HG03196 (cell line): ENCODE measurements at regions not wholly inside any gene's neighbourhood (a gene's known extent, or its start where the extent isn't known, plus 50 kb on each side); places are given as distances from the start of the nearest gene placed in this dataset.
A peak's percentile ranks its signal among the peaks of the same experiment; 100 is the strongest.

ENCODE experiments used
- ATAC-seq: cut with Tn5 transposase; IDR thresholded peaks from one replicate; pipeline ENCODE4 v1.9.1; 2021; ENCODE audit not compliant: unreplicated experiment

DNA sequence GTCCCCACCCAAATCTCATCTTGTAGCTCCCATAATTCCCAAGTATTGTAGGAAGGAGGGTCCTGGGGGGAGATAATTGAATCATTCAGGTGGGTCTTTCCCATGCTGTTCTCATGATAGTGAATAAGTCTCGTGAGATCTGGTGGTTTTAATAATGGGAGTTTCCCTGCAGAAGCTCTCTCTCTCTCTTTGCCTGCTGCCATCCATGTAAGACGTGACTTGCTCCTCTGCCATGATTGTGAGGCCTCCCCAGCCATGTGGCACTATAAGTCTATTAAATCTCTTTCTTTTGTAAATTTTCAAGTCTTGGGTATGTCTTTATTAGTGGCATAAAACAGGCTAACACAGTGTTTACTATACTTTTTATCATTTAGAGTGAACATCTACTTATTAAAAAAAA, 338.8 kb downstream of the ANKRD7 start:
- no peak for ATAC-seq

DNA sequence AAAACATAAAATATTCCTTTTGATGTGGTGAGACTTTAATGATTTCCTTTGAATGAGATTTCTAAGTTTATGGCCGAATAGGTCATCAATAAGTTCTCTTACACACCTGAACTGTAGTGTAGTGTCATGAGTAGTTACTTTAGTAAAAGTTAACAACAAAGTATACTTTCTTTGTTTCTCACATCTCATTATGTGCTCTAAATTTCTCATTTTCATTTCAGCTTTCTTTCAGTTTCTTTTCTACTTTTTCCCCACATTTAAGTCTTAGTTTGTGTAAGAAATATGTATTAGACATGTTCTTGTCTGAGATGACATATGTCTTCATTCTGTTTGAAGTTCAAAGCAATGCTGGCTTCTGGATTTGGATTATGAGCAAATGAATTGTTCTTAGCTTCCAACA, 348.1 kb downstream of the ANKRD7 start:
- ATAC-seq: no peak

DNA sequence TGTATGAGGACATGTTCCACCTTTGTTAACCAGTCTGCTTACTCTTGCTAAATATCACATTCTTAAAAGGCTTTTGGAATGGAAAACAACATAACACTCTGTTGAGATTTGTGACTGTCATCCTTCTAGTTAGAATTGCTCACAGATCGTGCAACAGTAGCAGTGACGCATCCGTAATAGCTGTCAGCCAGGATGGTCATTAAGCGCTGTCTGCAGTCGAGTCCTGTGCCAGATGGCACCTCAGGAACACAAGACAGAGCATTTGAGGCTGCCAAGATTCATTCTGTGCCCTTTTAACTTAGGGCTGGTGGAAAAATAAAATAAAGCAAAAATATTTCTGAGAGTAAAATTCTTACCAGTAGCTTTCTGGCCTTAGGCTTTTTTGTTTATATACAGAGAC, 348.6 kb downstream of the ANKRD7 start:
- ATAC-seq: no peak

DNA sequence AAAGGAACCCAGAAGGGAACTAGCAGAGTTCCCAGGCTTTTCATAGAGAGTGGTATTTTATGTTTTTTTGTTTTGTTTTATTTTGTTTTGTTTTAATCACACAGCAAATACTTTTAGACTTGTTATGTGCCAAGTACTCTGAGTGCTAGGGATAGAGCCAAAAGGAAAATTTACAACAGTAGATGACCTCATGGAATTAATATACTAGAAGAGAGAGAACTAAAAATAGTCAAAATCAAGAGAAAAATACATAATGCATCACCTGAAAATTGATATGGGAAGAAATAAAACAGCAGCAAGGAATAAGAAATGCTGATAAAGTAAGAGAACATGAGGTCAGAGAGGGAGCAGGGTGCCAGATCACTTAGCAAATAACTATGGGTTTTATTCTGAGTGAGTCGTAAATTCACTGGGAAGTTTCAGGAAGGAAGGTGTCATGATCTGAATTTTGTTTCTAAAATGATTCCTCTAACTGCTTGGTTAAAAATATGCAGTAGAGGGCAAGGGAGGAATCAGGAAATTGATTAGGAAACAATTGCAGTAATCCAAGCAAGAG, 351.0 kb downstream of the ANKRD7 start:
- no peak for ATAC-seq

DNA sequence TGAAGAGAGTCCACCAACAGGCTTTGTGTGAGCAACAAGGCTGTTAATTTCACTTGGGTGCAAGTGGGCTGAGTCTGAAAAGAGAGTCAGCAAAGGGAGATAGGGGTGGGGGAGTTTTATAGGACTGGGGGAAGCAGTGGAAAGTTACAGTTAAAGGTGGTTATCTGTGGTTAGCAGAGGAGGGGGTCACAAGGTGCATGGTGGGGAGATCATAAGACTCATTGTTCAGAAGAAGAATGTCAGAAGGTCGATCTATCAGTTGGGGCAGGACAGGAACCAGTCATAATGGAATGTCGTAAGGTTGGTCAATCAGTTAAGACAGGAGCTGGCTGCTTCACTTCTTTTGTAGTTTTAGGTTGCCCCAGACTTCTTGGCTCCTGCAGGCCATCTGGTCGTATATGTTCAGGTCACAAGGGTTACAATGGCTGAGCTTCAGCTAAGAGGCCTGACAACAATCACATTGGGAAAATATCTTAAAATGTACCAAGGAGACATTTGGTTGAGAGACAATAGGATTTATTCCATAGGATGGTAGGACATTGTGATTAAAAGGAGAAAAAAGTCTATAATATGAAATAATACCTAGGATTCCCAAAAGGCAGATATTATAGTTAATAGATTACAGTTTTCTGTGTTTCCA, 356.4 kb downstream of the ANKRD7 start:
- ATAC-seq: no peak

DNA sequence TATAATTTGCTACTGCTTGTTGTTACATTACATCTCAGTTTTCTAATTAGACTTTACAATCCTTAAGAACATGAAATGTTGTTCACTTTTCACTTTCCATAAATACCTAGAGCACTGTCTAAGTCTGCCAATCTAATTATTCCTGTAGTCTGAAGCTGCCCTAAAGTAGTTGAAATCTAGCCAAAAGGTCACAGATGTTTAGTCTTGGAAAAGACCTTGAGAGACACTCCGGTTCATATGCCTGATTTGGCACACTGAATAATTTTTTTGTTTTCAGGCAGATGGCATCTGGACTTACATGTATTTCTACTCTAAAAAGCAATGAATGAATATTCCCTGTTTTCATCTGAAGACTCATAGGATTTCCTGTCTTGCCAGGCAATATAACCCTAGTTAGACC, 359.1 kb downstream of the ANKRD7 start:
- ATAC-seq: no peak

DNA sequence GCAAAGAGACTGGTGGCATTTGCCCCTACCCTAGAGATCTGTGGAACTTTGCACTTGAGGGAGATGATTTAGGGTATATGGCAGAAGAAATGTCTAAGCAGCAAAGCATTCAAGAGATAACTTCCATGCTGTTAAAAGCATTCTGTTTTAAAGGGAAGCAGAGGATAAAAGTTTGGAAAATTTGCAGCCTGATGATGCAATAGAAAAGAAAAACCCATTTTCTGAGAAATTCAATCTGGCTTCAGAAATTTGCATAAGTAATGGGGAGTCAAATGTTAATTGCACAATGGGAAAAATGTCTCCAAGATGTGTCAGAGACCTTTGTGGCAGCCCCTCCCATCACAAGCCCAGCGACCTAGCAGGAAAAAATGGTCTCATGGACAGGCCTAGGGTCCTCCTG, 361.7 kb downstream of the ANKRD7 start:
- ATAC-seq: no peak

DNA sequence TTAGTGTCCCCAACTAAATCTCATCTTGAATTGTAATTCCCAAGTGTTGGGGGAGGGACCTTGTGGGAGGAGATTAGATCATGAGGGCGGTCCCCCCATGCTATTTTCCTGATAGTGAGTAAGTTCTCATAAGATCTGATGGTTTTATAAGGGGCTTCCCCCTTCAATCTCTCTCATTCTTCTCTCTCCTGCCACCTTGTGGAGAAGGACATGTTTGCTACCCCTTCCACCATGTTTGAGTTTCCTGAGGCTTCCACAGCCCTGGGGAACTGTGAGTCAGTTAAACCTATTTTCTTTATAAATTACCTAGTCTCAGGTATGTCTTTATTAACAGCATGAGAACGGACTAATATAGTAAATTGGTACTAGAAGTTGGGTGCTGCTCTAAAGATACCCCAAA, 365.6 kb downstream of the ANKRD7 start:
- no peak for ATAC-seq

DNA sequence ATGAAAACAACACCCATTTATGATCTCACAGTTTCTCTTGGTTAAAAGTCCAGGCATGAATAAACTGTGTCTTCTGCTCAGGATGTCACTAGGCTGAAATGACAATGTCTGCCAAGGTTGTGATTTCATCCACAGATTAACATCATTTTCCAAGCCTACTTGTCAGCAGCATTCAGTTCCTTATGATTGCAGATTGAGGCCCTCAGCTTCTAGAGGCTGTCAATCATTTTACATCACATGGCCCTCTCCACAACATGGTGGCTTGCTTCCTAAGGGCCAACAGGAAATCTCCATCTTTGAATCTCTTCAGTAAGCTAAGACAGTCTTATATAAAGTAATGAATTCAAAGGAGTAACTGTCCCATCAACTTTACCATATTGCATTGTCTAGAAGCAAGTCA, 377.6 kb downstream of the ANKRD7 start:
- ATAC-seq: no peak

DNA sequence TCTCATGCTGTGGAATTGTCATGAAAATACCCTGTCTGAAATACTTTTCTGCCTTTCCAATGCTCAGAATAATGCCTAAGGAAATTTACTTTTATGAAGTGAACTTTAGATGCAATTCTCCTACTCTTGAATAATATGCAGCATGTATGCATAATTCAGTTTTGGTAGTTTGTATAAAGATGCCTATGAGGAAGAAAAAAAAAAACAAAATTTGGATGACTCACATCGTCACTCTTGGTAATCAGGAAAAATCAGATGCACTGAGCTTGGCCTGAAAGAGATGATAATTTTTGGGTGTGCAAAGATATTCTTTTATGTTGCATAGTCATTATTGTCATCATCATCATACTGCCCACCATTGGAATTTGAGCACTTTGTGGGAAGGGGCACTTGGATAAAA, 382.1 kb downstream of the ANKRD7 start:
- ATAC-seq: no peak

DNA sequence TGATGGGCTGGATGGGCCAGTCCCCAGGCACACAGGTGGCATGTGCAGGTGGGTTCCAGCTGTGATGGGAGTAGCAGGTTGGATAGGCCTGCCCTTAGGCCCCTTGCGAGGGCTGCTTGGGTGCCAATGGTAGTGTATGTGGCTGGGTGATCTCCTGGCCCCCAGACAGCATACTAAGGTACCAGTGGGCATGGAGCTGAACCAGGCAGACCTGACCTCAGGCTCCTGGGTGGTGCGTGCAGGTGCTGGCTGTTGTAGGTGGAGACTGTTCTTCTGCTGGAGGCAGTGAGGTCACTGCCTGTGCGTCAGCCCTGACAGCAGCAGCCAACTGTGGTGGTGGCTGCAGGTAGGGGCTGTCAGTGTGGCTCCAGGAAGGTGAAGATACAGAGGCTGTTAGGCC, 384.7 kb downstream of the ANKRD7 start:
- no peak for ATAC-seq

DNA sequence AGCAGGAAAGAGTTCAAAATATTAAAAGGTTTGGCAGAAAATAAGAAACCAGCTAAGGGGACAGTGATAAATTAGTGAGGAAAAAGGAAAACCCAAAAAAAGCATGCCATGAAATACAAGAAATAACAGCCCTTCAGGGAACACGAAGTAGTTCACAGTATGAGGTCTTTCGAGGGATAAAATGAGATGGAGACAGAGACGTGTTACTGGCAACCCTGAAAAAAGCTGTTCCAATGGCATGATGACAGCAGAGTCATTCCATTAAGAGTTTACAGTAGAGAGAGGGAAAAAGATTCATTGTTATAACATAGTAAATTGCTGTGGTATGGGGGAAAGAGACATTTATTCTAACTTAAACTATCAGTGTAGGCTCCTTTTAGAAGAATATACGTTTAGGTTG, 391.2 kb downstream of the ANKRD7 start:
- no peak for ATAC-seq

DNA sequence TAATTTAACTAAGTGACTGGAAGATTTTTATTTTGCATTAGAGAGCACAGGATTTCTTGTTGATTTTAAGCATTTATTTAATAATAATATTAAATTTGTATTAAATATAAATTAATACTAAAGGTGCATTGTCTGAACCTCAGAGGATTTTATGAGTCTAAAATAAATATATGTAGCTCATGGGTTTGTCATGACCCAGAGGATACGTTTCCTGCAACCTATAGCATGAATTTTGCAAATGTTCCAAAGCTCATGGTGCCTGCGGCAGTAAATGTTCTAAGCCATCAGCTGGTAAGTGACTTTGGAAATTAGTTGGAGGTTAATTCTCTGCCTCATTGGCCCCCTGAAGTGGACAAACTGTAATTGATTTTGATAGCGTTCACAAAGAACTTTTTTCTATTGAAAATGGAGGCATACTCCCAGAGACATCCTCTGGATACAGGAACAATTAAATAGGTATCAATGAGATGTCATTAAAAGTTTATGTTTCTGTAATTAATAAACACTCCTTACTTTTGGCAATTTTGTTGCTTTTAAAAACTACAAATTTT, 397.4 kb downstream of the ANKRD7 start:
- ATAC-seq: no peak

DNA sequence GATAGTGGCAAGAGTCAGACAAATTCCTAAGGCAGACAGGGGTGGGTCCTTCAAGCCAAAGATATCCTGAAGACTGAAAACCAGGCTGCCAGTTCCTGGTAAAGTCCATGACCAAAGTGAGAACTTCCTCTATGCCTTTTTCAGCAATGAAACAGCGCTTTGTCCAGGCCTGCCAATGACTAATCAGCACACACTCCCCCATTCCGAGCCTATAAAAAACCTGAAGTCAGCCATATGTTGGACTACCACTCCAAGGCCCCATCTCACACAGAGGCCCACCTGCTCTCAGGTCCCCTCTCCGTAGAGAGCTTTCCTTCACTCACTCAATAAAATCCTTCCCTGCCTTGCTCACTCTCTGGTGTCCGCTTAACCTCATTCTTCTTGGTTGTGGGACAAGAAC, 402.2 kb downstream of the ANKRD7 start:
- no peak for ATAC-seq

DNA sequence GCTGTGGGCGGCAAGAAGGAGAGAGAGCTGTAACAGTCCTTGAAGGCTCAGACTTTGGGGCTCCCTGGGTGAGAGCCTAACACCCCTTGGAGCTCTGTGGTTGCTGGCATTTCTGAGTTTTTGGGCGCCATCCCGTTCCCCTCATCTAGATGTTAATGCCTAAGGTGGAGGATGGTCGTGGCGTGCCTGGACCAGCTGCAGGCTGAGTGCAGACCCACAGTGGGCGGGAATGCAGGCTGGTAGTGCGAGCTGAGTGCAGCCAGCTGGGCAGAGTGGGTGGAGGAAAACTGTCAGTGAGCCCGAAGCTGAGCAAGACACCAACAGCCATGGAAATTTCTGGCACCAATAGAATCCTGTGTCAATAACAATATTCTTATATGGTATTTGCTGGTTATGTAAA, 403.0 kb downstream of the ANKRD7 start:
- ATAC-seq: no peak

DNA sequence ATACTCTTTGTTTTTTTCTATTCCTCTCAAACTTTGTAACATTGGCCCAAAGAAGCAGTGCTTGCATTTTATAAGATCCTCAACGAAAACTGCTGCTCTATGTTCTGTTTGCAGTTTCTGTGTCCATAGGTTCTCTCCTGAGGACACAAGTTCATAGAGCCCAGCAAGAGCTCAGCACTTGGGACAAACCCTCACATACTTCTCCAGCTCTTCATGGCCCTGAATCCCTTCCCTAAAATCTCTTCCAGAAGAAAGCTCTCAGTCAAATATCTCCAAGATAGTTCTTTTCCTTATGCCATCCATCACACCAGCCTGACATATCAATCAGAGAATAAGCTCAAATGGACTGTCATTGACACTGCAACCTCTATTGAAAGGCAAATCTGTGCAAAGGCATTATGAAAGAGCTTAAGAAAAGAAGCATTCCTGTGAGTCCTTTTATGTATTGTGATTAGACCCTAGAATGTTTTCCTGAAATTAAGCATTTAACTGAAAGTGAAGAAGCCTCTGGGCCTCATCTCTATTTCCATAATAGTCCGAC, 405.5 kb downstream of the ANKRD7 start:
- no peak for ATAC-seq

DNA sequence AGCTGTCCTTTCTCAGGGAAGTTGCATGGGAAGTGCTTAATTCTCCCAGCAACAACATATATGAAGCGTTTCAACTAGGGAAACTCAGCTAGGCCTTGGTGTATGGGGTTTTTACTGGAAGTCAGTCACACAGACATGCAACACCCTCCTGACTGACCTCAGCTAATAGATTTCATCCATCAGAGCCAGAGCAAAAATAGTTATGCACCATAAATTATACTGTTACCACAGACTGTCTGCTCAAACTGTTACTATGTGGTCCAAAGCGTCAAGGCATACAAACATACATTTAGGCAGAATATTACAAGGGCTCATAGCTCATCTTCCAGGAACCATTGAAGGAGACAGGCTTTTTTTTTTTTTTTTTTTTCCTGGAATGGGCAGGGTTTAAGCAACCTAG, 417.9 kb downstream of the ANKRD7 start:
- ATAC-seq: no peak

DNA sequence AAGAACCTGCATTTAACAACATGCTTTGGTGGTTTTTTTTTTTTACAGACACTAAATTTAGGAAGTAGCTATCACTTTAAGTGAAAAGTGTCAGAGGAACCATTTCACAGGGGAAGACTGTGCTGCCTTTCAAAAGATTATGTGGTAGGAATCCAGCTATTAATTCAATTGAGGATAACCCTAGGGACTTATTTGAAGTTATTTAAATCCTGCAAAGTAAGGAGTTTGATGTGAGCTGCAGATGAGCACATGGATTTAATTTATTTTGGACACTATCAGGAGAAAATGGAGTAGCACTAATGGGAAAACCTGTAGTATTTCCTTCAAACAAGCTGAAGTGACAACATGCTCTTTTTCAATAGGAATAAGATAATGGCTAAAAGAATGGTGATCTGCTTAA, 419.8 kb downstream of the ANKRD7 start:
- ATAC-seq: no peak

DNA sequence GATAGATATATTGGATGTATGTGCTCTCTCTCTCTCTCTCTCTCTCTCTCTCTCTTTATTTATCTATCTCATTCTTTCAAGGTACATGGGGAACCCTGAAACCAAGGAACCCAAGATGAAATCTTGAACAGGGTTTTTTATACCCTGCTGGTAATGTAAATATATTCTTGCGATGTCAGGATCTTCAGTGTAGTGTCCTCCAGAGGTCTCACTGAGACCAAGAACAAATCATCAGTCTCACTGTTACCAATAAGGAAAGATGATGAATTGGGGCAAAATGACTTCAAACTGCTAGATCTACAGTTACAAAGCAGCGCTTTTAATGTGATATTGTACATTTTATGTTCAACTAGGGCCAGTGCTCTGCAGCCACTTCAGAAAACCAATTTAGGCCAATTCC, 423.5 kb downstream of the ANKRD7 start:
- no peak for ATAC-seq

DNA sequence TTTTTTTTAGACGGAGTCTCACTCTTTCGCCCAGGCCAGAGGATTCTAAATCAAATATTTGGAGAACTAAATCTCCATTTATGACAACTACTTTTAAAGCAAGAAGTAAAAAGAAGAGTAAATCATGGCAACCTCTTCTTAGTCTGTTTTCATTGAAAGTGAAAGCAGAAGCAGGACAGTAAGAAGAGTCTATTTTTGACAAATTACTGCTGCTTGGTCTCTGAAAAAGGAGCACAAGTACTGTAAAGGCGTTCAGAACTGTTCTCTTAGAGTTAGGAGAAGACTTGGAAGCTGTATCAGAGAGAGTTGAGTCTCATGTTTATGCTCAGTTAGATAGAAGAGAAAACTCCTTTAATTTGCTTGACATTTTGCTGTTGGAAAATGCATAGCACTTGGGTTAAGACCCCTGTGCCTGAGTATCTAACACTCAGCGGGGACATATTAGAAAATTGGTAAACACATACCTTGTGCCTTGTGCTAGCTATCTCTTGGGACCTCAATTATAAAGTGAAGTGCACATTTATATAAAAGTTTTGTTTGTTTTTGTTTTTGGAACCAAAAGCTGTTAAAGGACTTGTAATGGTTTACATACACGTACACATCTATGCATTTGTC, 433.0 kb downstream of the ANKRD7 start:
- peak; percentile 68 for ATAC-seq

DNA sequence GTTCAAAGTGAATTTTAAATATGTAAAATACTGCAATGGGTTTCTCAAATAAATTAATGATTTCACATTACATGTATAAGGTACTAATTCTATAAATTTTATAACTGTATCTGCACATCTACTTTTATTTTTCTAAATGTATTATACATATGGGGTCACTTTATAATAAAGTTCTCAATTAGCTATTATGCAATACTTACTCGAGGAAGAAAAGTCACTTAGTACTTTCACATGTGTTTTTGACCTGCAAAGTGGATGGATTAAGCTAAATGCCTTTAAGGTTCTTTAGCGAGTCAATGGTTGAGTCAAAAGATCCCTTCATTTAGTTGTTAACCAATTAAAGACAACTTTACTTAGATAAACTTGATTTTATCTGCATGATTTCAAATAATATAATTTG, 437.8 kb downstream of the ANKRD7 start:
- ATAC-seq: no peak

DNA sequence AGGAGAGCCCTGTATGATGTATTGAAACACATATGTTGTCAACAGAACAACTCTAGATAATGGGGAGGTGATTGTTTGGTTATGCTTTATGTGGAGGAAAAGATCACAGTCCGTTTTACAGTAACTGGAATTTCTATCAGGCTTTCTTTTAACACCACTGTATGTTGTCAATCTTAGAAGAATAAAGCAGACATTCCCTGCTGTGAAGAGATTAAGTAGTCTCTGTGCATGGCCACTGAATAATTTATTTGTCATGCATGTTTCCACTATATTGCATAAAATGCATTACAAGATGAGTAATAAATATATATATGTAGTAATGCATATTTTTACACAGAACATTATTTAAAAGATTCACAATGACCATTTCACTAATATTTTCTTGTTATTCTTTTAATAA, 440.0 kb downstream of the ANKRD7 start:
- ATAC-seq: no peak
